ENCODE measurements at regions not wholly inside any gene's neighbourhood (a gene's known extent, or its start where the extent isn't known, plus 50 kb on each side); places are given as distances from the start of the nearest gene placed in this dataset.
"Not testable (repeated sequence)": the region's sequence is repeated elsewhere in the genome, so short reads cannot be mapped to it uniquely, and the experiment has no call there.

DNA sequence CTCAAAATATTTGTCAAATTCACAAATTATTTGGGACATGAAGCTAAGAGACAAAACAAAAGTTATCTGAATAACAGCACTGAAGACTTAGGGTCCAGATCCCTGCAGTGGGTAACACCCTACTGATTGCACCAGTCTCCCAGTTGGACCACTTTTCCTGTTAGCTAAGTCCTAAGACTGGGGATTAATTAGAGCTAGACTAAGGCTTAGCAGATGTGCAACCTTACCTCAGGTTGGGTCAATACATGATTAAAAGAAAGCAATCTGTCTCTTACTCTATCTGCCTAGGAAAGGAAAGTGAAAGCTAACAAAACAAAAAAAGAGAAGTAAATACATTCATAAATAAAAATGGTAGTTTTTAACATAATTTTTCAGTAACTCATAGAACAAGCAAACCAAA is 737.2 kb upstream of the CHRM3 start:
- DNase-seq (ENCODE audit: low read depth) = no peak

DNA sequence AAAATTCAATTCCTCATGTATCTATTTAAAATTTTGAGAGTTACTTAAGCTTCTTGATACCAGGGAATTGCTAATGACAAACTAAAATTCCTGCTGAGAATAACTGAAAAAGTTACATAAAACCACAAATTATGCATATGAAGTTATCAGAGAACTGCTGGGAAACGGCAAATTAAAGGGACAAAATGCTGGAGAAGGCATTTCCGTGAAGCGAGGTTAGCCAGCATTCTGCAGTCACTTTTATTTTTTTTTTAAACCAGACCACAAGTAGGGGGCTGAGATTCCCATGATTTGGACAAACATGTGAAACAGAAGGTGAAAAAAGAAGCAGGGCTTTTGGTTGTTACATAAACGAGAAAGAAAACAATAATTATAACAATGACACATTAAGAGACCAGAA is 737.6 kb upstream of the CHRM3 start:
- no peak for DNase-seq (ENCODE audit: low read depth)

DNA sequence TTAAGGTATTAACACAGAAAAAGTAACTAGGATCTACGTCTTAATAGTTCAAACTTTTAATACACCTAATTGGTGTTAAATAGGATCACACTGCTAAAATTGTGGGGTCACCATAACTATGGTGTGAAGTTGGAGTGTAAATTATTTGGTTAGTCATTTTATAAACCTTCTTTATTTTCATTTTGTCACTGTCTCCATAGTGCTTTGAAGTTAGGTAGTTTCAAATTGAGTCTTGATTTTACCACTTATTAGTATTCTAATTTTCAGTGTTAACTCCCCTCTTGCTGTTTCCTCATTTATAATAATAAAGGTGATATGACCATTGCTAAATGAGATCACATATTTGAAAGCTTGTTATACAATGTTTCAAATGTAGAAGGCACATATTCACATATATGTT is 738.1 kb upstream of the CHRM3 start:
- no peak for DNase-seq (ENCODE audit: low read depth)

DNA sequence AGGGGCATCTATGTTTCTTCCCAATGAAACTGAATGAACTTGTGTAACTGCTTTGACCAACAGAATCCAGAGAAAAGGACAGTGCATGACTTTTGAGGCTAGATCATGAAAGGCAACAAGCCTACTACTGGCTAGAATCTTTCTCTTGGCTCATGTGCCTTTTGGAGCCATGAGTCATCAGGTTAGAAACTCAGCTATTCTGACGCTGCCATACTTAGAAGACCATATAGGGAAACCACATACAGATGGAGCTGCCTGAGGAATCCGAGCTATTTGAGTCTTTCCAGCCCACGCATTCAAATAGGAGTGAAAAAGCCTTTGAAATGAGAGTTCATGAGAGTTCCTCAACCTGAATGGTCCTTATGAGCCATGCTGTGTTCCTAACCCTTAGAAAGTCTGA is 738.5 kb upstream of the CHRM3 start:
- peak; percentile 99 for DNase-seq (ENCODE audit: low read depth)

DNA sequence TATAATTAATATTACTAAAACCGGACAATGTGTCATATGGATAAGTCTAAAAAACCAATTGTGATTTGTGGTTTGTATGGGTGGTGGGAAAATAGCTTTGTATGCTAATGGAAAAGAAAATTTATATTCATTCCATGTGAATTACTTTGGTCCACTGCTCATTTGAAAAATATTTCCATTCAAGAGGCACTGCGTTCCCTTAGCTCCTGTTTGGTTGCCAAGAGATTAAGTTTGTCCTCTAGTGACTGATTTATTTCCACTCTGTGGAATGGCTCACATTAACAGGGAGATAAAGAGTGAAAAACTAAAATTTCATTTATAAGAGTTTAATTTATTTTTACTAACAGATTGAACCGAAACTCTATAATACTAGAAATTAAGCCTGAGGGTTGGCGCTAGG is 744.1 kb upstream of the CHRM3 start:
- peak; percentile 44 for DNase-seq (ENCODE audit: low read depth)

DNA sequence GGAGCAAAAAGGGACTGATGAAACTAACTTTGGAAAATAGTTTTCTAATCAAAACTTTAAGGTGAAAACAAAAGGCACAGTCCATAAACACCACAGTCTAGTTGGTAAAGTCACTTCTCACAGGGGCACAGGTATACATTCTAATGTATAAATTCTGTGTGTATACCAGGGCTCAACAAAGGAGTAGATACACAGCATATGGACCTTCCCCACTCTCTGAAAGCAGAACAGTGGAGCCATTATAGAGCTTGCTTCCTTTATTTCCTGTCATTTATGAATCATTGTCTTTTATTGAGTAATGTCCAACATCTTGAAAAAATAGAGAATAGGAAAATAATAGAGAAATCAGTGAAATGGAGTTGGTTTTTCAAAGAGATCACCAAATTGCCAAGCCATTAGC is 746.5 kb upstream of the CHRM3 start:
- DNase-seq (ENCODE audit: low read depth) = no peak

DNA sequence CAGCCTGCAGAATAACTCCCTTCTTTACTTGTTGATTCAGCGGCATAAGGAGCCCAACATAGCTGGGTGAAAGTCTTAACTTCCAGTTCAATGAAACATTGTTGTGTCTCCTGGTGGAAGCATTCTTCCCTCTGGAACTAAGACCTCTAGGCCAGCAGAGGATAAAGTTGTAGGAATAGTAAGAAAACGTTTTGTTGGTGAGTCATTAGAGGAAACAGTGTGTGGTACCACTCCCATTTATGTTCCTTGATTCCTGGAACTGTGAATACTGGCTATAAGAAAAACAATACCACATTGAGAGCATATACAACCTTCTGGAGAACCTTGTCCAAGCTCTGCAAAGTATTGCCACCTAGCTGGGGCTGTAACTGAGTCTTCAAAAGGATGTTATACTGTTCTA is 737.4 kb upstream of the ZP4 start:
- no peak for DNase-seq (ENCODE audit: low read depth)

DNA sequence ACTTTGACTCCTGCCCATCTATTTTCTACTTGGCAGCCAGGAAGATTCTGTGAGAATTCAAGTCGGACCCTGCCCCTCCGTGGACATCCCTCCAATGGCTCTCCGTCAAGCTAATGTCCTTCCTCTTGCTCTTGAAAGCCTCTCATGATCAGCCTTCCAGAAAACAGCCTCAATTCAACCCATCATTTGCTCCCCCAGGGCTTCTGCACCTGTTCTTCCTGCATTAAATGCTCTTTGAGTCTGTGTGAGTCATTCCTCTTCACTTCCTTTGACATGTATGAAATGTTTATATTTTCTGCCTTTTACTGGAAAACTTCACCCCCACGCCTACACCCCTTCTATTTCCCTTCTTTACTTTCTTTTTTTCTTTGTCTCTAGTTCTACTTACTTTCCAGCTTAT is 734.1 kb upstream of the ZP4 start:
- DNase-seq (ENCODE audit: low read depth) = peak; percentile 44

DNA sequence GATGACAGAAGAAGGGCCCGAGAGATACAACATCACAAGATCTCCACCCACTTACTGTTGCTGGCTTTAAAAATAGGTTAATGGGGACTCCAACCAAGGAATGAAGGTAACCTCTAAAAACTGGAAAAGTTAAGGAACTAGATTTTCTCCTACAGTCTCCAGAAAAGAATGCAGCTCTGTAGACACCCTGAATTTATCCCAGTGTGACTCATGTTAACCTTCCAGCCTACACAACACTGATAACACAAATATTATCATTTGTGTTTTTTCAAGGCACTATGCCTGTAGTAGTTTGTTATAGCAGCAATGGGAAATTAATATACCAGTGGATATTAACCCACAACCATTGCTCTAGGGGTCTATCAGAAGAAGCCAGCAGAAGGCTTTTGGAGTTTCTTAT is 730.7 kb upstream of the ZP4 start:
- DNase-seq (ENCODE audit: low read depth) = no peak

DNA sequence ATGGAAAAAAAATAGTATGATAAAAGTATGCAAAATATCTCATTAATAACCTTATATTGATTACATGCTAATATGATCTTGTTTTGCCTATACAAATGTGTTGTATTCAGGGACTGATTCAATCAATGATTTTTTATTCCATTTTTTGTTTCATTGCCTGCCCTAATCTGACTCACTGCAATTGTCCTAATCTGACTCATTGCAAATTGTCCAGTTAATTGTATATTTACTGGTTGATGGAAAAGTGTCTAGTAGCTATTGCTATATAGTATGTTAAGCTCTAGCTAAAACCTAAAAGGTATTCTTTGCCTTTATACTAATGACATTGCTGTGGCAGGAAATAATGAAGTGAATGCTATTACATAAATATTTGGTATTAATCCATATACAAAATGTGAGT is 728.9 kb upstream of the ZP4 start:
- peak; percentile 32 for DNase-seq (ENCODE audit: low read depth)

DNA sequence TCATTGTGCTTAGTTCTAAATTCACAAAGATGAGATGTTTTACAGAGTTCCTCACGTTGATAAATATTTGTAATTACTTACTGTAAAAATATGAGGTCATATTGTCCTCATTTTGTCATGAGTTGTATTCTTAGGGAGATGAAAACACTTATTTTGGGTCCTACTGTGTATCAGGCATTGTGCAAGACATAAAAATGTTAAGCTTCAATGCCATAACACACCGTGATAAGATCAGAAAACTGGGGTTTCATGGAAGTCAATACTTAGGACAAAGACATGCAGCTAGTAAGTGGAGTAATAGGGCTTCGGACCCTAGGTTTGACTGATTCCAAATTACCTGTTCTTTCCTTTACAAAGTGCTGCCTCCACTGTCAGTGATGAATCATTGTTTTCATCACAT is 720.7 kb upstream of the ZP4 start:
- DNase-seq (ENCODE audit: low read depth) = no peak

DNA sequence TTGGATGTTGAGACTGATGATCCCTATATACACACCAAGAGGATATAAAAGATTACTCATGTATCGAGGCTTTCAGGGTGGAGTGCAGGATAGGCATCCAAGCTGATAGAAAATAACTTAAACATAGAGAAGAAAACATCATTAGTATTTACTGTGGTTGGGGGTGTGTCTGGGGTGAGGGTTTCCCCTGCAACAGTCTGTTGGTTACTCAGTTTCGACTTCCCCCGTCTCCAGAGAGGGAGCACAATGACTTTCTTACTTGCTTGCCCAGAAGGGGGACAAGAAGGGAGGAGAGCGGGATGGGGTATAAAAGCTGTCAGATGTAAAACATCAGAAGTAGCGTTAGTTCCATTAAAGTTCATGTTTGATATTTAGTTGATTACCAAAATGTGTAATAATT is 717.4 kb upstream of the ZP4 start:
- DNase-seq (ENCODE audit: low read depth) = no peak

DNA sequence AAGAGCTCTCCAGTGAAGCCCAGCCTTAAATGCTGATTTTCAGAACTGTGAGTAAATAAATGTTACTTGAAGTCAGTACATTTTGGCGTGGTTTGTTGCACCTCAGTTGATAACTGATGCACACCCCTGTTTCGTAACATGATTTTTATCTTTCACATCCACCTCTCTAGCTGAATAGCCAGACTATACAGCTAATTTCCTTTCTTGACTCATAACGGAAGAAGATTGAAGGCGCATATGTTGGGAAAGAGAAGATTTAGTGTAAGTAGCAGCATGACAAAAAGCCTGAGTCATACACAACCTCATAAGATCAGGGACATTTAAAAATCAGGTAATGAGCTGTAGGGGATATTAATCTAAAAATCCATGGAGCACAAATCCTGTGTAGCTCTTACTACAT is 716.2 kb upstream of the ZP4 start:
- peak; percentile 91 for DNase-seq (ENCODE audit: low read depth)

DNA sequence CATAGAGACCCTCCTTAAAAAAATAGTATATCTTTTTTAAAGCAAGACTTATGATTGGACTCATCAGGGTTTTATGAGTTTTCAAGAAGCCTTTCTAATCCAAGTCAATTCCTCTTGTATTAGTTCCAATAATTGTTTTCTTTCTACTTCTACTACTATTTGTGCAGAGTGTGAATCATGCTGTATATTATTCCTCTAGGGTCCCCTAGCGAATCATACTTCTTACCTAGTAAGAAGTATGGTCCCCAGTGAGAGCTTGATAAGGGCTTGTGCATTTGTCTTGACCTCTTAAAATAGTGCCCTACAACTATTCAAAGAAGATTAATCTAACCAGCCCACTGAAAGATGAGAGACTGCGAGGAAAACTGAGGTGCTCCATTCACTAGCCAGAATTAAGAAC is 715.7 kb upstream of the ZP4 start:
- peak; percentile 55 for DNase-seq (ENCODE audit: low read depth)

DNA sequence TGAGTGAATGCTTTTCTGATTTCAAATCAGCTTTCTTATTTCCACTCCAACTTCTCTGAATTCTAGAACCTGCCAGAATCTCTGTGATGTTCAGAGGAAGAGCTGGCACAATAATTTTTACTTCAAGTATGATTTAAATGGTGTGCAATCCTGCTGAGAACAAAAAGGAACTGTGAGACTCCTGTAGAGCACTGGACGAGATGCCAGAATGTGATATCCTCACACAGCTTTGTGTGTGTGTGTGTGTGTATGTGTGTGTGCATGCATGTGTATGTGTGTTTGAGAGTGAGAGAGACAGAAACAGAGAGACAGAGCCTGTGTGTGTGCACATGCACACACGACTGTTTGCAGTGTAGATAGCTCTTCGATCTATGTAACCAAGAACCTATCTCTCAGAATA is 713.6 kb upstream of the ZP4 start:
- no peak for DNase-seq (ENCODE audit: low read depth)

DNA sequence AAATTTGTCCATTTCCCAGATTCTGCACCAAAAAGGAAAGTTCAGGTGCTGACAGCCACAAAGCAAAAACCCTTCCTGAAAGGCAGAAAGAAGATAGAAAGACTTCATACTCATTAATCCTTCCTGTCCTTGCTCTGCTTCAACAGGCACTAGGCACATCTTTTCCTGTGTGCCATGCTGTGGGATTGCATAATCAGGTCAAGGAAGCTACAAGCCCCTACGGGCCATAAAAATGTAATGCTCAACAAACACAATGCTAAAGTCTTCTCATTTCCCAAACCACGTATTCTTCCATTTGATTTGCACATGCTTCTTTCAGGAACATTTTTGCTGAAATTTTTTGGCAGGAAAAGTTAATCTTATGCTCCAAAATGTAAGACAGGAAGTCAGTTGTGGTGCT is 710.9 kb upstream of the ZP4 start:
- not testable (repeated sequence) for DNase-seq (ENCODE audit: low read depth)

DNA sequence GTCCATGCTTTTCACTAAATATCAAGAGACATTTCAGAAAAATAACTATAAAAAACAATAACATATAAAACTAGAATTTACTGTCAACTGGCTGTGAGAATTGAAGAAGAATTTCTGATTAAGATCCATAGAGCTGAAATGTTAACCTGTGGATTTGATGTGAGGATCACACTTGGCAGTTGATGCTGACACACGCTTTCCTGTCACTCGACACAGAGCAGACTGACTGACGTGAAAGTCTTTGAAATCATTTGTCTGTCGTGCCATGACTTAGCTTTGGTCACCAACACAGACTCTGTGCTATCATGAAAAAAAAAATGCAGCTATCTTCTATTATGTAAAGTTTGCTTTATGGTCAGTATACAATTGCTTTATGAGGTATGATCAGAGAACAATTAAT is 706.0 kb upstream of the ZP4 start:
- no peak for DNase-seq (ENCODE audit: low read depth)

DNA sequence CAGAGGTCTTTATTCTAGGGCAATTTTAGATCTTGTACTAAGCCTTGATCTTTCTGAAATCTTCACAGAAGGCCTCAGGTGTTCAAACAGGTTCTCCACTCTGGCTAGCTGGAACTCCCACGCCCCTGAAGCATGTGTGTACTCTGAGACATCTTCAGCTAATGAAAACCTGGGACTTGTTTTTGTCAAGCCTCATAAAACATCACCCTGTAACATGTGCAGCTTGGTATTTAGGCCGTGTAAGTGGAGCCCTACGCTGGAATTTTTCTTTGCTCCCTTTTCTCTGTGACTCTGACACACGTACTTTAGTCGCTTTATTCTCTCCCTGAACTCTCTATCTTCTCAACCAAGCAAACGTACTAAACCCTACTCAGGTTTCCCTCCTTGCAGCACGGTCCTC is 701.9 kb upstream of the ZP4 start:
- no peak for DNase-seq (ENCODE audit: low read depth)

DNA sequence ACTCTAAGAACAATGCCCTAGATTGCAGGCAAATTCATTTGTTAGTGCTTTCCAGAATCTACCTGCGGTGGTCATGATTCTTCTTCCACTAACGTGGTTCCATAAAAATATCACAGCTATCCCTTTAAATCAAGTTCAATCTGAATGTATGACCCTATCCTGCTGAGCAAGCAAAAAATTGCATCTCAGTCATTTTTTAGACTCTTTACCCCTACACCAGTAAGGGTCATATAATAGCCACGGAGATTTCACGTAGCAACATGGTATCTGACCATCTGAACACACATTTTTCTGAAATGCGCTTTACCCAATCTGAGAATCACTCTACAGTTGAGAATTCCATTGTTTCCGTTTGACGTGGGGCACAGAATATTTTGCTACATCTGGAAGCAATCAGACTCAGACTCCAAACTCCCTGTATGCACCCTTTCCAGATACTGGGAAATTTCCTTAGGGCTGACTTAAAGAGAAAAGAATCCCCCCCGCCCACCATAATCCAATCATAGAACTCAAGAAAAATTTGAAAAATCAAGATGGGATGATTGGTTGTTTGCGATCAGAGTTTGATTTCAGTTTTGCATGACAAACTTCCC is 699.2 kb upstream of the ZP4 start:
- peak; percentile 63 for DNase-seq (ENCODE audit: low read depth)

DNA sequence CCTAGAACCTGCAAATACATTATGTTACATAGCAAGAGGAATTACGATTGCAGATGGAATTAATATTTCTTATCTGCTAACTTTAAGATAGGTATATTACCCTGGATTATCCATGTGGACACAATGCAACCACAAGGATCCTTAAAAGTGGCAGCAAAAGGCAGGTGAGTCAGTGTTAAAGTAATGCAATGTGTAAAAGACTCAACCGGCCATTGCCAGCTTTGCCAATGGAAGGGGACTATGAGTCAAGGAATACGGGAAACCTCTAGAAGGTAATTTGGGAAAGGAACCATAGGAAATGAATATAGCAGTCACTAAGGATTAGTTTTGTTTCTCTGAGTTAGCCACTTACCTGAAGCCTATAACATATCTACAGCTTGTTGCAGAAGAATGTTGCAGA is 692.1 kb upstream of the ZP4 start:
- DNase-seq (ENCODE audit: low read depth) = no peak

DNA sequence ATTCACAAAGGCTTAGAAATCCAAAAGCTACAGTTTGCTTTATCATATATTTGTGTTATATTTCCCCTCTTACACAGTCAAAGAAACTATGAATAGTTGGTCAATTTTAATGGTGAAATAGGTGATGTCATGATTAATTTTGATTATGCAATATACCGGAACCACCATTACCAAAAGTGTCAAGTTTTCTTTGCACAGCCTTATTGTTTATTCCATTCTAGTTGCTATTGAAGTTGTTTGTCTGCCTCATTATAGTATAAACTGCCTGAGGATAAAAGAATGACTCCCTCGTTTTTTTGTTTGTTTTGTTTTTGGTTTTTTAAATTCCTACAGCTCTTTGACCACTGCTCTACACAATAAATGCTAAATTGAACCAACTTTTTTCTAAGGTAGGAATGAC is 690.6 kb upstream of the ZP4 start:
- DNase-seq (ENCODE audit: low read depth) = peak; percentile 24

DNA sequence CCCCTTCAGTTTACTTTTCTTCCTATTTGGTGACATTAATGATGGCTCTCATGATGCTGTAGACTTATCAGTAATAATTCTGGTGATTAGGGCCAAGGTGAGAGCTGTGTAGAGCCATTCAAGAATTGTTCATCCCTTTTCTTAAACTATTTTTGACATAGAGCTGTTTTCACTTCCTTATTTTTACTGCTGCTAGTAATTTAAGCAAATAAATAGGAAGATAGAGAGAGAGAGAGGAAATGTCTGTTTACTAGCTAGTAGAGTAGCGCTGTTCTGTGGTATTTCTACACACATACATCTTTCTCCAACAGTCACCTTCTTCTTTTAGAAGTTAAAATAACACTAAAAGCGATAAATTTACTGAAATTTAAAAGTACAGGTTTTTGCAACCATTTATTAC is 678.0 kb upstream of the ZP4 start:
- no peak for DNase-seq (ENCODE audit: low read depth)

DNA sequence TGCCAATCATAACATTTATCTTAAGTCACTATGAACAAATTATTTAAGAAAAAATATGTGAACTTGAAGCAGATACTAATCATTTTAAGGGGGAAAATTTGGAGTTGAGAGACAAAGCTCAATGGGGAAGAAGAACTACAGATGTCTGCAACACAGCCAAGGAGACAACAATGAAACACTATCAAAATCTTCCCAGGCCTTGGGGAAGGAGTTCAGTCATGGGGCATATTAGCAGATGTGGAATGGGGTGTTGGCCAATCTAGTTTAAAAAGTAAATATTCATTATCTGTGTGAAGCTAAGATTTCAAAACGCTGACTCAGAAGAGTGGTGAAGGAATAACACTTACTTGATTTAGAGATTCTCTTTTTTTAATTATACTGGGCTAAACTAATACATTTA is 671.6 kb upstream of the ZP4 start:
- no peak for DNase-seq (ENCODE audit: low read depth)

DNA sequence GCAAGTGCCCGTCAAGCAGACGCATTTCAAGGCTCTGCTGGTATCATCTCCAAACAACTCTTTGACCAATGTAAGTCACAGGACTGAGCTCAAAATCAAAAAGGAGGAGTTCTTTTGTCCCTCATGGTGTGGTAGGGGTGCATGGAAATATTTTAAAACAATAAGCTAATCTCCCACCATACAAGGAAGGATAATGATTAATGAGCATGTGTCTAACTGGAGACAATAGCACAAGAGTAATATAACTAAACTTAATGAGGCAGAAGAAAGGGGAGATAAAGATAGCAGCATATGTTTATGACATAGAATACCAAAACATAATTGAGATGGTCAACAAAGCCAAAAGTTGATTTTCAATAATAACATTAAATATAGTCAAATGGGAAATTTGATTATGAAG is 668.0 kb upstream of the ZP4 start:
- DNase-seq (ENCODE audit: low read depth) = no peak

DNA sequence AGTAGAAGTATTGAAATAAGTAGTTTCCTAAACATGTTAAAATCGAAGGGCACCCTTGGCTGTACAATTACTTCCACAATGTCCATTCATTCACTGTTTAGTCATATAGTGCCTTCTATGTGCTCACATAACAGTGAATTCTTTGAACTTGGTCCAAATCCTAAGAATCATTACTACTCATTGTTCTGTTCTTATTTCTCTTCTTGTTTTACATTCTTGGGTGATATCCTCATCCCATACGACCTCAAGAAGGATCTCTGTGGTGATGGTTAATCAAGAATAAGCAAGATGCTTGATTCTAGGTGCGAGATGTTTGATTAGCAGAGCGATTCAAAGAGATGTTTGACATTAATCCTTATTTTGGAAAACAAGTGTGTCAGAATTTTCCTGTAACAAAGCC is 667.4 kb upstream of the ZP4 start:
- peak; percentile 89 for DNase-seq (ENCODE audit: low read depth)

Data from ELR (cell line).